ENCODE measurements at regions not wholly inside any gene's neighbourhood (a gene's known extent, or its start where the extent isn't known, plus 50 kb on each side); places are given as distances from the start of the nearest gene placed in this dataset.

GRCh38 chr9:89942643-89943042 is 337.8 kb downstream of the GADD45G start:
- Histone ChIP-seq H3K4me1 (ENCODE audit: insufficient read depth, low read length) (no peaks in the 10 kb centered on the region), H3K4me2 (ENCODE audit: insufficient read depth, low read length) (no peak overlapping the region), H3K27me3 (ENCODE audit: insufficient read depth, low read length) (peaks cover 8% of the 10 kb centered on the region), H3K9me3 (ENCODE audit: low read depth, low read length) (no peaks in the 10 kb centered on the region), H3K4me3 (ENCODE audit: insufficient read depth, low read length) (no peak overlapping the region), H4K20me1 (ENCODE audit: insufficient read depth, low read length) (no peaks in the 10 kb centered on the region), H3K36me3 (ENCODE audit: insufficient read depth, low read length) (no peaks in the 10 kb centered on the region), H2AFZ (ENCODE audit: low read length) (no peak overlapping the region), H3K27ac (ENCODE audit: low read depth, low read length) (no peak overlapping the region), H3K79me2 (ENCODE audit: insufficient read depth, low read length) (no peaks in the 10 kb centered on the region)
- no peak for TF ChIP-seq CTCF (IDR thresholded peaks at IDR 0.05; ENCODE audit: extremely low read depth, low read depth, low read length)
- DNase-seq (ENCODE audit: insufficient read length, low spot score, missing footprints) = no peak

GRCh38 chr9:89943309-89943708 is 338.5 kb downstream of the GADD45G start:
- H3K27ac ChIP-seq (ENCODE audit: low read depth, low read length) = no peak overlapping the region
- H3K79me2 ChIP-seq (ENCODE audit: insufficient read depth, low read length) = no peaks in the 10 kb centered on the region
- H3K27me3 ChIP-seq (ENCODE audit: insufficient read depth, low read length) = peaks cover 6% of the 10 kb centered on the region
- H3K4me2 ChIP-seq (ENCODE audit: insufficient read depth, low read length) = no peak overlapping the region
- H3K4me3 ChIP-seq (ENCODE audit: insufficient read depth, low read length) = no peak overlapping the region
- H3K9me3 ChIP-seq (ENCODE audit: low read depth, low read length) = no peaks in the 10 kb centered on the region
- no peaks in the 10 kb centered on the region for H3K36me3 ChIP-seq (ENCODE audit: insufficient read depth, low read length)
- no peak for DNase-seq (ENCODE audit: insufficient read length, low spot score, missing footprints)
- no peaks in the 10 kb centered on the region for H3K4me1 ChIP-seq (ENCODE audit: insufficient read depth, low read length)
- no peak overlapping the region for H2AFZ ChIP-seq (ENCODE audit: low read length)
- TF ChIP-seq CTCF (IDR thresholded peaks at IDR 0.05; ENCODE audit: extremely low read depth, low read depth, low read length) = no peak
- H4K20me1 ChIP-seq (ENCODE audit: insufficient read depth, low read length) = no peaks in the 10 kb centered on the region

GRCh38 chr9:89943728-89944127 is 338.9 kb downstream of the GADD45G start:
- no peak overlapping the region for H2AFZ ChIP-seq (ENCODE audit: low read length)
- H3K27me3 ChIP-seq (ENCODE audit: insufficient read depth, low read length) = peaks cover 5% of the 10 kb centered on the region
- H3K36me3 ChIP-seq (ENCODE audit: insufficient read depth, low read length) = no peaks in the 10 kb centered on the region
- no peak for TF ChIP-seq CTCF (IDR thresholded peaks at IDR 0.05; ENCODE audit: extremely low read depth, low read depth, low read length)
- H3K9me3 ChIP-seq (ENCODE audit: low read depth, low read length) = no peaks in the 10 kb centered on the region
- H3K27ac ChIP-seq (ENCODE audit: low read depth, low read length) = no peak overlapping the region
- H4K20me1 ChIP-seq (ENCODE audit: insufficient read depth, low read length) = no peaks in the 10 kb centered on the region
- H3K4me1 ChIP-seq (ENCODE audit: insufficient read depth, low read length) = no peaks in the 10 kb centered on the region
- no peak overlapping the region for H3K4me3 ChIP-seq (ENCODE audit: insufficient read depth, low read length)
- no peak overlapping the region for H3K4me2 ChIP-seq (ENCODE audit: insufficient read depth, low read length)
- no peaks in the 10 kb centered on the region for H3K79me2 ChIP-seq (ENCODE audit: insufficient read depth, low read length)
- DNase-seq (ENCODE audit: insufficient read length, low spot score, missing footprints) = no peak

- Histone ChIP-seq H3K9me3 (ENCODE audit: low read depth, low read length) (no peaks in the 10 kb centered on the region), H3K27ac (ENCODE audit: low read depth, low read length) (no peak overlapping the region), H3K4me2 (ENCODE audit: insufficient read depth, low read length) (no peak overlapping the region), H3K4me3 (ENCODE audit: insufficient read depth, low read length) (no peak overlapping the region), H3K4me1 (ENCODE audit: insufficient read depth, low read length) (no peaks in the 10 kb centered on the region), H3K36me3 (ENCODE audit: insufficient read depth, low read length) (no peaks in the 10 kb centered on the region), H3K79me2 (ENCODE audit: insufficient read depth, low read length) (no peaks in the 10 kb centered on the region), H4K20me1 (ENCODE audit: insufficient read depth, low read length) (no peaks in the 10 kb centered on the region), H3K27me3 (ENCODE audit: insufficient read depth, low read length) (peaks cover 5% of the 10 kb centered on the region), H2AFZ (ENCODE audit: low read length) (no peak overlapping the region)
- no peak for TF ChIP-seq CTCF (IDR thresholded peaks at IDR 0.05; ENCODE audit: extremely low read depth, low read depth, low read length)
- no peak for DNase-seq (ENCODE audit: insufficient read length, low spot score, missing footprints)
These were observed 340.3 kb downstream of the GADD45G start for GRCh38 chr9:89945133-89945532.
